ENCODE measurements at regions not wholly inside any gene's neighbourhood (a gene's known extent, or its start where the extent isn't known, plus 50 kb on each side); places are given as distances from the start of the nearest gene placed in this dataset.

DNA sequence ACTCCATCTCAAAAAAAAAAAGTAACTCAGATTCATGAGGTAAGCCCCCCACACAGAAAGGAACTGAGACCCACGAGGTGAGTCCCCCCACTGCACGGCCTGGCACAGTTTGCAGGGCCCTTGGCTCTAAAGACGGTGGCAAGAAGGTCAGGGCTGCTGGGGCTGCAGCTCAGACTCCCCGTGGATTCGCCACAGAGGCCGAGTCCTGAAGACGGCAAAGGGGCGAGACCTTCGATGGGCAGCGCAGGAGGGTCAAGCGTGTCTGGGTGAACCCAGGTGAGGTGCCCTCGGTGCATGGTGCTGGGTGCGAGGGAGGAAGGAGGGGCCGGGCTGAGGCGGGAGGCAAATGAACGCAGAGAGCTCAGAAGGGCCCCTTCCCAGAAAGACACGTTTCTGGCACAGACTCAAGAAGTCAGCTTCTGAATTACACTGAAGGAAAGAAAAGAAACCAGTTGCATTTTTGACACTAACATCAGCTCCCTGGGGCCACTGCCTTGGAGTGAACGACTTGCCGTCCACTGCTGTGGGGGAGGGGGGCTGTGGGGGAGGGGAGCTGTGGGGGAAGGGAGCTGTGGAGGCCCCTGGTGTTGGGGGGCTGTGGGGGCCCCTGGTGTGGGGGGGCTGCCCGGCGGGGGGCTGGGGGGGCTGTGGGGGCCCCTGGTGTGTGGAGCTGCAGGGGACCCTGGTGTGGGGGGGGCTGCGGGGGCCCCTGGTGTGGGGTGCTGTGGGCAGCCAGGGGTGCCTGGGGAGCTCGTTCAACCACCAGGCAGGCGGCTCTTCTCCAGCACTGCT lies 69.8 kb upstream of the METRNL start:
- no peak for TF ChIP-seq ZBTB5 (IDR thresholded peaks at IDR 0.05)
- TF ChIP-seq DNMT1 (IDR thresholded peaks at IDR 0.05) = no peak
- no peak for TF ChIP-seq NFXL1 (CRISPR knock-in tag; IDR thresholded peaks at IDR 0.05)
- TF ChIP-seq ZNF766 (CRISPR knock-in tag; conservative IDR thresholded peaks at IDR 0.05) = no peak
- no peak for TF ChIP-seq SMAD1 (IDR thresholded peaks at IDR 0.05; ENCODE audit: low read depth, low read length, partially characterized antibody)
- TF ChIP-seq FOXK1 (CRISPR knock-in tag; IDR thresholded peaks at IDR 0.05; ENCODE audit: borderline replicate concordance) = no peak
- TF ChIP-seq IRF9 (tag; IDR thresholded peaks at IDR 0.05) = no peak

All from K562 (cell line).